ENCODE measurements at regions not wholly inside any gene's neighbourhood (a gene's known extent, or its start where the extent isn't known, plus 50 kb on each side); places are given as distances from the start of the nearest gene placed in this dataset.

DNA sequence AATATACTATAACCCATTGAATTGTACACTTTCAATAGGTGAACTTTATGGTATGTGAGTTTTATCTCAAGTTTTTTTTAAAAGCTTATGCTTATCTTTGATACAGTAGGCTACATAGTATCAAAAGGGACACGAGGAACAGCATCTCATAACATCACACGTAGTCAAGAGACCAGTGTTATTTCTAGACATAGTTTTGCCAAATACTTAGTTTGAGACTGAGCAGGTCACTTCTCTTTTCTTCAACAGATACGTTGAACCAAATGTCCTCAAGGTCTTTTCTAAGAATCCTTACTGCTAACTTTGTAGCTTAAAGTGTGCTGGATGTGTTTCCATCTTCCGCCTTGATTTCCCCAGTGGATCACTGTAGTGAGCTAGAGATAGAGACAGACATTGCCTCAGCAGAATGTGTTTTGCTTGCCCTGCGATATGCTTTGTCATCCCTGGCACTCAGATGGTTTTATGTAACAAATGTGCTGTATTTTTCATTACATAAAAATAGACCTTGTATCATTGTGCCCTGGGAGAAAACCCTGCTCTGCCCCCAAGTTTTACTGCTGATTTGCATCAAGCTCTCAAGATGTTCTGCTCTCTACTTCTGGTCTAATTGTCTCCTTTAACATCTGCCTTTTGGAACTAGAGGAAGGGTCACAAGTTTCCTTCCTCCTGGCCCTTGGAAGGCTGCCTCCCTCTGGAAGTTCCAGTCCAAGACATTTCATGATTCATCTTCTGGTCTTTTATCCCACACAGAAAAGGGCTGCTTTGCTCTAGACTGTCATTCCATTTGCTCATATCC, 426.4 kb upstream of the RGMA start:
- in situ Hi-C loops (cut with MboI) = no loop called here
- no peaks in the 10 kb centered on the region for H3K4me1 ChIP-seq (replicated peaks in 1 of 2; ENCODE audit: control insufficient read depth in 2 of 2, insufficient read depth in 2 of 2, low read length in 2 of 2)
- no peak for ATAC-seq
- H4K20me1 ChIP-seq (replicated peaks; ENCODE audit: control insufficient read depth, insufficient read depth, low read length) = no peaks in the 10 kb centered on the region
- TF ChIP-seq BMI1 (IDR thresholded peaks at IDR 0.05; ENCODE audit: low read length) (no peak), ZBTB33 (CRISPR knock-in tag; IDR thresholded peaks at IDR 0.05) (no peak), PRMT5 (CRISPR knock-in tag; IDR thresholded peaks at IDR 0.05) (no peak), RBFOX2 (IDR thresholded peaks at IDR 0.05; ENCODE audit: low read depth, low read length) (no peak), U2AF1 (optimal IDR thresholded peaks at IDR 0.05; ENCODE audit: low read depth, low read length) (no peak)
- BruUV-seq (replicated peaks) = no TSS peak
- intact Hi-C loops (cut with micrococcal nuclease) = no loop called here
- H3K4me2 ChIP-seq (ENCODE audit: insufficient read depth, low read length) = no peak overlapping the region
- H2AFZ ChIP-seq (ENCODE audit: low read depth, low read length) = no peak overlapping the region
- H3K36me3 ChIP-seq (ENCODE audit: control insufficient read depth, insufficient read depth, low read length) = no peaks in the 10 kb centered on the region
- no peaks in the 10 kb centered on the region for H3K9me3 ChIP-seq (replicated peaks; ENCODE audit: control insufficient read depth, insufficient read depth, low read depth, low read length)
- no peaks in the 10 kb centered on the region for H3K27me3 ChIP-seq (ENCODE audit: control insufficient read depth in 2 of 2, insufficient read depth in 2 of 2, low read length in 2 of 2)
- no peak overlapping the region for H3K4me3 ChIP-seq
- H3K27ac ChIP-seq (ENCODE audit: extremely low read depth, low read depth, low read length) = no peak overlapping the region
- POLR2A ChIA-PET = no interaction called here
- CTCF ChIA-PET (ENCODE audit: low intra/inter-chr PET ratio) = no interaction called here
- no peak overlapping the region for H3K9ac ChIP-seq (ENCODE audit: insufficient read depth in 1 of 2, low read depth in 2 of 2, low read length in 2 of 2)
- FAIRE-seq = no peak
- DNase-seq (ENCODE audit: extremely low read depth in 1 of 4, low spot score in 3 of 4) = no peak
- no peaks in the 10 kb centered on the region for H3K9me1 ChIP-seq (ENCODE audit: control insufficient read depth, insufficient read depth, low read length)
- 0% methylated on average over 5 of the region's 5 CpGs for WGBS (ENCODE audit: insufficient coverage, low coverage, missing lambda C conversion rate)
- H3K79me2 ChIP-seq (ENCODE audit: control insufficient read depth, insufficient read depth, low read length) = no peaks in the 10 kb centered on the region

Data from K562 (cell line).